ENCODE measurements at regions not wholly inside any gene's neighbourhood (a gene's known extent, or its start where the extent isn't known, plus 50 kb on each side); places are given as distances from the start of the nearest gene placed in this dataset.

- DNase-seq, result no peak
Measured at GRCh38 chr2:104049438-104049837, 804.5 kb upstream of the POU3F3 start.

GRCh38 chr2:104049981-104050380 lies 803.9 kb upstream of the POU3F3 start:
- no peak for DNase-seq

- no peak for DNase-seq
Measured at GRCh38 chr2:104050656-104051242, 803.2 kb upstream of the POU3F3 start.

GRCh38 chr2:104051766-104052165 lies 802.1 kb upstream of the POU3F3 start:
- no peak for DNase-seq

GRCh38 chr2:104052356-104052755 lies 801.6 kb upstream of the POU3F3 start:
- DNase-seq, result no peak

- no peak for DNase-seq
Measured at GRCh38 chr2:104056451-104056850, 797.5 kb upstream of the POU3F3 start.

GRCh38 chr2:104068665-104069064 lies 785.2 kb upstream of the POU3F3 start:
- no peak for DNase-seq

- no peak for DNase-seq
Measured at GRCh38 chr2:104077573-104077972, 776.3 kb upstream of the POU3F3 start.

- no peak for DNase-seq
Measured at GRCh38 chr2:104078431-104079157, 775.3 kb upstream of the POU3F3 start.

- no peak for DNase-seq
Measured at GRCh38 chr2:104088745-104089144, 765.2 kb upstream of the POU3F3 start.

- DNase-seq, result no peak
Measured at GRCh38 chr2:104090407-104090806, 763.5 kb upstream of the POU3F3 start.

GRCh38 chr2:104091894-104092293 lies 762.0 kb upstream of the POU3F3 start:
- no peak for DNase-seq

- DNase-seq, result no peak
Measured at GRCh38 chr2:104092886-104093285, 761.0 kb upstream of the POU3F3 start.

- DNase-seq, result no peak
Measured at GRCh38 chr2:104102615-104103014, 751.3 kb upstream of the POU3F3 start.

GRCh38 chr2:104109356-104109755 lies 744.6 kb upstream of the POU3F3 start:
- DNase-seq, result no peak

- DNase-seq, result no peak
Measured at GRCh38 chr2:104118889-104119288, 735.0 kb upstream of the POU3F3 start.

GRCh38 chr2:104120171-104120570 lies 733.7 kb upstream of the POU3F3 start:
- DNase-seq, result no peak

- no peak for DNase-seq
Measured at GRCh38 chr2:104125096-104125495, 728.8 kb upstream of the POU3F3 start.

- no peak for DNase-seq
Measured at GRCh38 chr2:104127049-104127770, 726.7 kb upstream of the POU3F3 start.

- no peak for DNase-seq
Measured at GRCh38 chr2:104140361-104140760, 713.6 kb upstream of the POU3F3 start.

GRCh38 chr2:104158191-104158590 lies 695.7 kb upstream of the POU3F3 start:
- no peak for DNase-seq

GRCh38 chr2:104163611-104164130 lies 690.2 kb upstream of the POU3F3 start:
- no peak for DNase-seq

- no peak for DNase-seq
Measured at GRCh38 chr2:104164721-104165252, 689.1 kb upstream of the POU3F3 start.

- no peak for DNase-seq
Measured at GRCh38 chr2:104177179-104177578, 676.7 kb upstream of the POU3F3 start.

All from femur (tissue), 1 donor.